GM12874 (cell line): ENCODE measurements at regions not wholly inside any gene's neighbourhood (a gene's known extent, or its start where the extent isn't known, plus 50 kb on each side); places are given as distances from the start of the nearest gene placed in this dataset.

ENCODE experiments used
- TF ChIP-seq, protein P1 (sequence below): IDR thresholded peaks from 2 replicates; pipeline ENCODE4 v1.5.1; 2011; ENCODE audit warnings: low read depth, mild to moderate bottlenecking, control low read depth, low read length, moderate library complexity; ENCODE audit not compliant: insufficient read depth

- TF ChIP-seq, protein P1, sequence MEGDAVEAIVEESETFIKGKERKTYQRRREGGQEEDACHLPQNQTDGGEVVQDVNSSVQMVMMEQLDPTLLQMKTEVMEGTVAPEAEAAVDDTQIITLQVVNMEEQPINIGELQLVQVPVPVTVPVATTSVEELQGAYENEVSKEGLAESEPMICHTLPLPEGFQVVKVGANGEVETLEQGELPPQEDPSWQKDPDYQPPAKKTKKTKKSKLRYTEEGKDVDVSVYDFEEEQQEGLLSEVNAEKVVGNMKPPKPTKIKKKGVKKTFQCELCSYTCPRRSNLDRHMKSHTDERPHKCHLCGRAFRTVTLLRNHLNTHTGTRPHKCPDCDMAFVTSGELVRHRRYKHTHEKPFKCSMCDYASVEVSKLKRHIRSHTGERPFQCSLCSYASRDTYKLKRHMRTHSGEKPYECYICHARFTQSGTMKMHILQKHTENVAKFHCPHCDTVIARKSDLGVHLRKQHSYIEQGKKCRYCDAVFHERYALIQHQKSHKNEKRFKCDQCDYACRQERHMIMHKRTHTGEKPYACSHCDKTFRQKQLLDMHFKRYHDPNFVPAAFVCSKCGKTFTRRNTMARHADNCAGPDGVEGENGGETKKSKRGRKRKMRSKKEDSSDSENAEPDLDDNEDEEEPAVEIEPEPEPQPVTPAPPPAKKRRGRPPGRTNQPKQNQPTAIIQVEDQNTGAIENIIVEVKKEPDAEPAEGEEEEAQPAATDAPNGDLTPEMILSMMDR = no peak
Observed at GRCh38 chr6:9830808-9831207, 584.1 kb downstream of the TFAP2A start.

DNA sequence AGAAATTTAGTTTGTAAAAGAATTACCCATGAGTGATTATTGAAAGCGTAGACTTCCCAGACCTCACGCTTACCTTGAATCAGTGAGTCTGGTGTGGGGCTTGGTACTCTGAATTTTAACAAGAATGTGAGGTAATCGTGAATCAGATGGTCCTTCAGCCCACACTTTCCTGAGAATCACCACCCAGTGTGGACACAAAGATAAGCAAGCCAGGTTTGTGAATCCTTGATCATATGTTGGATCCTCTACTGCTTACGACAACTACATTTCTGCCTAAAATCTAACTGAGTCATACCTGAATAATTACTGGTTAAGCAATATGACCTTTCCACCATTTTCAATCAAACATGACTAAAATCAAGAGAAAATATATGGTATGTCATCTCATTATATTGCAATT, 589.3 kb downstream of the TFAP2A start:
- TF ChIP-seq, protein P1 = no peak

DNA sequence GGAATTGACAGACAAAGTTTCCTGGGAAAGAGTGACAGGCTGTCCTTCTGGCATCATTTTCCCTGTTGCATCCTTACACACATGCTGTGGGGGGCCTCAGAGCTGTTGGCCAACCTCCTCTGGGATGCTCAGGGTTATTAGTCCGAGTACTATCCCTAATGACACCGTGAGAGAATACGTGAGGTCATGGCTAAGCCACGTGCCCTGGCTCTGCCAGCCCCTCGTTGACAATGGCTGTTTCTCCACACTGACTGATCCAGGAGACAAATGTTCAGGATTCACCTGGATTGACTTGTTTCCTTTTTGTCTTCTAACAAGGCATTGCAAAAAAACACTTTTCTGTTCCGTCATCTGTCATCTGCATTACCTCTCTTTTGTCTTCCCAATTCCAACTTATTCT, 604.6 kb downstream of the TFAP2A start:
- TF ChIP-seq, protein P1 = no peak

GRCh38 chr6:9806195-9806594, 608.7 kb downstream of the TFAP2A start:
- TF ChIP-seq, protein P1 = no peak

DNA sequence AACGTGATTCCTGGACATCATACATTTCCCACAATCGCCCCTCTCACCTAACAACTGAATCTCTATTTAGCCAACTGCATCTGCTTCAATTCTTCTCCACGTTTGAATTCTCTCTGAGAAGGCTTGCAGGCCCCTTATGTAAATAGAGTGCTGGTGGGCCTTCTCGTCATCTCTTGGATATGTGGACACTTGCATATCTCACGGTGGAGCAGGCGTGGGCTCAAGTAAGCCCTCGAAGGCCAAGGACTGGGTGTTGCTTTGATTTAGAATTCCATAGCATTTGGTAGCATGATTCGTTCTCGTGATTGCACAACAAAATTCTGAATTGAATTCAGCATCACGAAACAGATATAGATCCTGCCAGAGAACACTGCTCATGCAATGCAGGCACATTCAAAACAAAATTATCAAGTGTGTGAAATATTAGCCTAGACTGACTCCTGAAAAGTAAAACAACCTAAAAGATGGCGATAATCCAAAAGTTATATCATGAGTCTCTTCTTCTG, 613.6 kb downstream of the TFAP2A start:
- TF ChIP-seq, protein P1 = no peak

GRCh38 chr6:9799582-9799981, 615.3 kb downstream of the TFAP2A start:
- TF ChIP-seq, protein P1 = no peak

DNA sequence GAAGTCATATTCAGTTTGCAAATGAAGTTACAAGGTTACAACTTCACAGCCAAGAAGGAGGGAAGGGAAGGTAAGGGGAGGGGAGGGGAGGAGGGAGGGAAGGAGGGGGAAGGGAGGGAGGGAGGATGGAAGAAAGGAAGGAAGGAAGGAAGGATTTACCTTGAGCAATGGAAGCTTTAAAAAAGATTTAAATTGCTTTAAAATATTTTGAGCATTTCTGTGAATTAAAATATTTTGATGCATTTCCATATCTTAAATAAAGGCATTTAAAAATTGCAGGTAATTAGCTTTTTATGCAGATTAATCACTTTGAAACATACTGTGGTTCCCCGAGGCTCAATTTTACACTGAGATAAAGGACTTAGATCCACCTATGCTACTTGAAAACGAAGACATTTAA, 618.0 kb downstream of the TFAP2A start:
- TF ChIP-seq, protein P1 = no peak
